ENCODE measurements at regions not wholly inside any gene's neighbourhood (a gene's known extent, or its start where the extent isn't known, plus 50 kb on each side); places are given as distances from the start of the nearest gene placed in this dataset.
A peak's percentile ranks its signal among the peaks of the same experiment; 100 is the strongest.
"Not testable (repeated sequence)": the region's sequence is repeated elsewhere in the genome, so short reads cannot be mapped to it uniquely, and the experiment has no call there.

GRCh38 chr3:21960033-21960432 lies 209.0 kb upstream of the ZNF385D start:
- no peak for DNase-seq (ENCODE audit: low read depth)
- H3K4me3 ChIP-seq (ENCODE audit: low read depth, low read length) = no peak overlapping the region

GRCh38 chr3:21962456-21962855 lies 211.4 kb upstream of the ZNF385D start:
- no peak overlapping the region for H3K4me3 ChIP-seq (ENCODE audit: low read depth, low read length)
- DNase-seq (ENCODE audit: low read depth) = no peak

GRCh38 chr3:21966457-21966856 lies 215.4 kb upstream of the ZNF385D start:
- DNase-seq (ENCODE audit: low read depth); H3K4me3 ChIP-seq (ENCODE audit: low read depth, low read length): not testable (repeated sequence)

- H3K4me3 ChIP-seq (ENCODE audit: low read depth, low read length) = no peak overlapping the region
- DNase-seq (ENCODE audit: low read depth) = peak; percentile 56
Observed at GRCh38 chr3:21979706-21980105, 228.7 kb upstream of the ZNF385D start.

- no peak overlapping the region for H3K4me3 ChIP-seq (ENCODE audit: low read depth, low read length)
- no peak for DNase-seq (ENCODE audit: low read depth)
Observed at GRCh38 chr3:21989341-21990042, 238.5 kb upstream of the ZNF385D start.

- H3K4me3 ChIP-seq (ENCODE audit: low read depth, low read length) = no peak overlapping the region
- no peak for DNase-seq (ENCODE audit: low read depth)
Observed at GRCh38 chr3:21991061-21991460, 240.1 kb upstream of the ZNF385D start.

GRCh38 chr3:21995079-21995607 lies 244.1 kb upstream of the ZNF385D start:
- no peak for DNase-seq (ENCODE audit: low read depth)
- H3K4me3 ChIP-seq (ENCODE audit: low read depth, low read length) = no peak overlapping the region

GRCh38 chr3:22007368-22007767 lies 256.4 kb upstream of the ZNF385D start:
- no peak overlapping the region for H3K4me3 ChIP-seq (ENCODE audit: low read depth, low read length)
- no peak for DNase-seq (ENCODE audit: low read depth)

- H3K4me3 ChIP-seq (ENCODE audit: low read depth, low read length) = no peak overlapping the region
- DNase-seq (ENCODE audit: low read depth) = no peak
Observed at GRCh38 chr3:22010997-22011396, 260.0 kb upstream of the ZNF385D start.

GRCh38 chr3:22012471-22012870 lies 261.5 kb upstream of the ZNF385D start:
- H3K4me3 ChIP-seq (ENCODE audit: low read depth, low read length) = no peak overlapping the region
- DNase-seq (ENCODE audit: low read depth) = no peak

GRCh38 chr3:22013641-22014040 lies 262.6 kb upstream of the ZNF385D start:
- H3K4me3 ChIP-seq (ENCODE audit: low read depth, low read length) = no peak overlapping the region
- DNase-seq (ENCODE audit: low read depth) = no peak

- DNase-seq (ENCODE audit: low read depth) = no peak
- no peak overlapping the region for H3K4me3 ChIP-seq (ENCODE audit: low read depth, low read length)
Observed at GRCh38 chr3:22016197-22016596, 265.2 kb upstream of the ZNF385D start.

GRCh38 chr3:22024638-22025037 lies 273.6 kb upstream of the ZNF385D start:
- not testable (repeated sequence) for H3K4me3 ChIP-seq (ENCODE audit: low read depth, low read length); DNase-seq (ENCODE audit: low read depth)

- H3K4me3 ChIP-seq (ENCODE audit: low read depth, low read length) = no peak overlapping the region
- DNase-seq (ENCODE audit: low read depth) = no peak
Observed at GRCh38 chr3:22029480-22029879, 278.5 kb upstream of the ZNF385D start.

GRCh38 chr3:22039161-22039560 lies 288.2 kb upstream of the ZNF385D start:
- DNase-seq (ENCODE audit: low read depth) = no peak
- no peak overlapping the region for H3K4me3 ChIP-seq (ENCODE audit: low read depth, low read length)

GRCh38 chr3:22040150-22040549 lies 289.1 kb upstream of the ZNF385D start:
- H3K4me3 ChIP-seq (ENCODE audit: low read depth, low read length) = no peak overlapping the region
- no peak for DNase-seq (ENCODE audit: low read depth)

- no peak overlapping the region for H3K4me3 ChIP-seq (ENCODE audit: low read depth, low read length)
- DNase-seq (ENCODE audit: low read depth) = no peak
Observed at GRCh38 chr3:22045882-22046281, 294.9 kb upstream of the ZNF385D start.

- no peak for DNase-seq (ENCODE audit: low read depth)
- no peak overlapping the region for H3K4me3 ChIP-seq (ENCODE audit: low read depth, low read length)
Observed at GRCh38 chr3:22063500-22063899, 312.5 kb upstream of the ZNF385D start.

- no peak overlapping the region for H3K4me3 ChIP-seq (ENCODE audit: low read depth, low read length)
- no peak for DNase-seq (ENCODE audit: low read depth)
Observed at GRCh38 chr3:22068619-22069018, 317.6 kb upstream of the ZNF385D start.

- H3K4me3 ChIP-seq (ENCODE audit: low read depth, low read length) = no peak overlapping the region
- DNase-seq (ENCODE audit: low read depth) = no peak
Observed at GRCh38 chr3:22088204-22088603, 337.2 kb upstream of the ZNF385D start.

- H3K4me3 ChIP-seq (ENCODE audit: low read depth, low read length) = no peak overlapping the region
- no peak for DNase-seq (ENCODE audit: low read depth)
Observed at GRCh38 chr3:22089284-22089683, 338.3 kb upstream of the ZNF385D start.

Data from skeletal muscle cell (primary cell).